H9 (cell line): ENCODE measurements at regions not wholly inside any gene's neighbourhood (a gene's known extent, or its start where the extent isn't known, plus 50 kb on each side); places are given as distances from the start of the nearest gene placed in this dataset.

Experiments
- DNase-seq: peaks from one replicate; pipeline ENCODE4 v3.0.0-alpha.2; 2017
- H2AFZ ChIP-seq: one replicate; pipeline ENCODE4 v1.6.1; 2013; ENCODE audit warnings: mild to moderate bottlenecking, low read length, control low read depth, moderate library complexity
- H2AK5ac ChIP-seq: 2 replicates; pipeline ENCODE4 v1.6.1; 2013; ENCODE audit warnings: low read length, control low read depth, mixed read lengths; ENCODE audit not compliant: insufficient read length
- H2BK120ac ChIP-seq: one replicate; pipeline ENCODE4 v1.6.1; 2013; ENCODE audit warnings: low read depth, mild to moderate bottlenecking, low read length, control low read depth, inconsistent platforms; ENCODE audit not compliant: poor library complexity, severe bottlenecking
- H2BK12ac ChIP-seq: 2 replicates; pipeline ENCODE4 v1.6.1; 2013; ENCODE audit warnings: low read length, control low read depth, mixed read lengths, low read depth; ENCODE audit not compliant: insufficient read length
- H2BK15ac ChIP-seq: 2 replicates; pipeline ENCODE4 v1.6.1; 2013; ENCODE audit warnings: low read depth, low read length, control low read depth
- H2BK20ac ChIP-seq: one replicate; pipeline ENCODE4 v1.6.1; 2013; ENCODE audit warnings: low read depth, mild to moderate bottlenecking, low read length, control low read depth, inconsistent platforms; ENCODE audit not compliant: poor library complexity, severe bottlenecking
- H2BK5ac ChIP-seq: 2 replicates; pipeline ENCODE4 v1.6.1; 2013; ENCODE audit warnings: low read length, control low read depth, mixed read lengths; ENCODE audit not compliant: insufficient read length
- H3K14ac ChIP-seq: 2 replicates; pipeline ENCODE4 v1.6.1; 2013; ENCODE audit warnings: low read length, control low read depth; ENCODE audit not compliant: insufficient read depth
- H3K18ac ChIP-seq: 2 replicates; pipeline ENCODE4 v1.6.1; 2013; ENCODE audit warnings: low read depth, mild to moderate bottlenecking, mixed read lengths, low read length, control low read depth; ENCODE audit not compliant: insufficient read length
- H3K23ac ChIP-seq: 2 replicates; pipeline ENCODE4 v1.6.1; 2013; ENCODE audit warnings: low read length, control low read depth, mixed read lengths, low read depth; ENCODE audit not compliant: insufficient read length
- H3K23me2 ChIP-seq: 2 replicates; pipeline ENCODE4 v1.6.1; 2013; ENCODE audit warnings: low read depth, mild to moderate bottlenecking, mixed read lengths, low read length, control low read depth; ENCODE audit not compliant: insufficient read length, poor library complexity, severe bottlenecking
- H3K27ac ChIP-seq: 2 replicates; pipeline ENCODE4 v1.5.1; 2013; ENCODE audit warnings: low read length, control low read depth, mixed read lengths, low read depth; ENCODE audit not compliant: insufficient read length
- H3K27me3 ChIP-seq: 2 replicates; pipeline ENCODE4 v1.6.1; 2013; ENCODE audit warnings: low read length, control low read depth, inconsistent platforms; ENCODE audit not compliant: insufficient read depth
- H3K4ac ChIP-seq: 2 replicates; pipeline ENCODE4 v1.6.1; 2013; ENCODE audit warnings: low read depth, mild to moderate bottlenecking, control low read depth, inconsistent platforms, low read length, moderate library complexity
- H3K4me1 ChIP-seq: 2 replicates; pipeline ENCODE4 v1.6.1; 2013; ENCODE audit warnings: low read length, control low read depth, inconsistent platforms; ENCODE audit not compliant: insufficient read depth
- H3K4me2 ChIP-seq: 2 replicates; pipeline ENCODE4 v1.6.1; 2013; ENCODE audit warnings: low read length, control low read depth, mixed read lengths; ENCODE audit not compliant: insufficient read length, insufficient read depth
- H3K56ac ChIP-seq: 2 replicates; pipeline ENCODE4 v1.6.1; 2013; ENCODE audit warnings: low read depth, mild to moderate bottlenecking, mixed read lengths, low read length, control low read depth; ENCODE audit not compliant: insufficient read length
- H3K79me1 ChIP-seq: 2 replicates; pipeline ENCODE4 v1.6.1; 2013; ENCODE audit warnings: low read depth, mild to moderate bottlenecking, moderate library complexity, low read length, control low read depth, inconsistent platforms; ENCODE audit not compliant: insufficient read depth, poor library complexity, severe bottlenecking
- H3K79me2 ChIP-seq: 2 replicates; pipeline ENCODE4 v1.6.1; 2013; ENCODE audit warnings: low read length, control low read depth, inconsistent platforms; ENCODE audit not compliant: insufficient read depth
- H3K9ac ChIP-seq: 2 replicates; pipeline ENCODE4 v1.6.1; 2013; ENCODE audit warnings: low read length, control low read depth, mixed read lengths; ENCODE audit not compliant: insufficient read length; ENCODE audit errors: extremely low read depth
- H3K9me3 ChIP-seq: one replicate; pipeline ENCODE4 v1.6.1; 2013; ENCODE audit warnings: low read depth, low read length, inconsistent platforms; ENCODE audit not compliant: control insufficient read depth
- H3T11ph ChIP-seq: one replicate; pipeline ENCODE4 v1.6.1; 2013; ENCODE audit warnings: mild to moderate bottlenecking, low read length, control low read depth, inconsistent platforms
- H4K20me1 ChIP-seq: one replicate; pipeline ENCODE4 v1.6.1; 2013; ENCODE audit not compliant: control insufficient read depth, insufficient read length, insufficient read depth
- H4K5ac ChIP-seq: 2 replicates; pipeline ENCODE4 v1.6.1; 2013; ENCODE audit warnings: low read depth, mild to moderate bottlenecking, mixed read lengths, low read length, control low read depth; ENCODE audit not compliant: insufficient read length
- H4K8ac ChIP-seq: replicated peaks from 2 replicates; pipeline ENCODE4 v1.6.1; 2013; ENCODE audit warnings: low read length, control low read depth, mixed read lengths, low read depth; ENCODE audit not compliant: insufficient read length
- H4K91ac ChIP-seq: 2 replicates; pipeline ENCODE4 v1.6.1; 2013; ENCODE audit warnings: low read depth, mild to moderate bottlenecking, moderate library complexity, mixed read lengths, low read length, control low read depth; ENCODE audit not compliant: insufficient read length
- H3K27ac Mint-ChIP-seq, 3 experiments: 2 replicates in 2 of 3; 3 replicates in 1 of 3; pipeline ENCODE4 v1.8.0; 2020 to 2021; ENCODE audit warnings: mixed read lengths in 3 of 3, mild to moderate bottlenecking in 1 of 3, moderate library complexity in 1 of 3
- H3K27me3 Mint-ChIP-seq: 2 replicates; pipeline ENCODE4 v1.8.0; 2021; ENCODE audit warnings: low read depth, mild to moderate bottlenecking, moderate library complexity, mixed read lengths
- H3K36me3 Mint-ChIP-seq, 3 experiments: 2 replicates in 2 of 3; 3 replicates in 1 of 3; pipeline ENCODE4 v1.8.0; 2020 to 2021; ENCODE audit warnings: low read depth in 3 of 3, mixed read lengths in 3 of 3; ENCODE audit not compliant: insufficient read depth in 1 of 3
- H3K4me1 Mint-ChIP-seq, 2 experiments: 2 replicates each; pipeline ENCODE4 v1.8.0; 2020; ENCODE audit warnings: mixed read lengths in 2 of 2
- H3K4me3 Mint-ChIP-seq, 2 experiments: 2 replicates in 1 of 2; 3 replicates in 1 of 2; pipeline ENCODE4 v1.8.0; 2020 to 2021; ENCODE audit warnings: mild to moderate bottlenecking in 2 of 2, mixed read lengths in 2 of 2, moderate library complexity in 1 of 2
- H3K9me3 Mint-ChIP-seq, 2 experiments: 2 replicates in 1 of 2; 3 replicates in 1 of 2; pipeline ENCODE4 v1.8.0; 2020; ENCODE audit warnings: mild to moderate bottlenecking in 2 of 2, mixed read lengths in 2 of 2, moderate library complexity in 1 of 2
- CTCF ChIP-seq: fragments of 200-600 bp; sonication (generic); conservative IDR thresholded peaks from 3 replicates; pipeline ENCODE4 v1.8.0; 2021; ENCODE audit warnings: antibody characterized with exemption, mild to moderate bottlenecking
- WGBS: extraction: QIAGEN DNeasy Blood & Tissue Kit; methylation state at CpG from one replicate; pipeline ENCODE4 v1.1.7; 2013; ENCODE audit warnings: missing lambda C conversion rate, low lambda C conversion rate, mixed read lengths; ENCODE audit not compliant: insufficient read length; ENCODE audit errors: extremely low coverage; 5-methylcytosine and 5-hydroxymethylcytosine counted together

- H2BK12ac ChIP-seq = no peak overlapping the region
Observed at GRCh38 chr4:12993923-12994322, 490.2 kb downstream of the RAB28 start.

More at GRCh38 chr4:12993923-12994322, 490.2 kb downstream of the RAB28 start:
- Histone ChIP-seq H3K27me3 (no peaks in the 10 kb centered on the region), H3K27ac (no peak overlapping the region), H3K56ac (peak overlapping the region; percentile 58), H3K9ac (no peak overlapping the region), H4K5ac (no peak overlapping the region), H2BK15ac (no peak overlapping the region), H2BK20ac (no peak overlapping the region), H3K4me2 (no peak overlapping the region), H4K8ac (no peak overlapping the region), H2BK120ac (no peak overlapping the region), H4K91ac (no peak overlapping the region), H3T11ph (no peak overlapping the region), H3K23ac (no peak overlapping the region), H3K9me3 (no peaks in the 10 kb centered on the region), H2AK5ac (no peak overlapping the region), H3K4ac (no peak overlapping the region), H3K14ac (no peak overlapping the region), H3K79me2 (no peaks in the 10 kb centered on the region), H2AFZ (no peak overlapping the region), H3K4me1 (no peaks in the 10 kb centered on the region), H2BK5ac (no peak overlapping the region), H3K18ac (no peak overlapping the region), H3K23me2 (no peaks in the 10 kb centered on the region), H3K79me1 (no peaks in the 10 kb centered on the region), H4K20me1 (no peaks in the 10 kb centered on the region)
- peak; percentile 51 for DNase-seq
- peaks cover 0 to 21% of the 10 kb centered on the region in 2 experiments; a peak in 2 of 4 replicates for H3K4me1 Mint-ChIP-seq
- H3K27ac Mint-ChIP-seq = no peak overlapping the region
- peaks cover 2 to 10% (median 5%) of the 10 kb centered on the region in 3 experiments; a peak in 4 of 7 replicates for H3K36me3 Mint-ChIP-seq
- no peaks in the 10 kb centered on the region for H3K27me3 Mint-ChIP-seq
- peaks cover 10 to 13% of the 10 kb centered on the region in 2 experiments; a peak in 4 of 5 replicates for H3K9me3 Mint-ChIP-seq
- no peak overlapping the region for H3K4me3 Mint-ChIP-seq
- WGBS = 100% methylated on average over 2 of the region's 3 CpGs
- TF ChIP-seq CTCF = no peak
